ENCODE measurements at regions not wholly inside any gene's neighbourhood (a gene's known extent, or its start where the extent isn't known, plus 50 kb on each side); places are given as distances from the start of the nearest gene placed in this dataset.

- TF ChIP-seq POLR2A (IDR thresholded peaks at IDR 0.05) = no peak
- TF ChIP-seq, protein P1, sequence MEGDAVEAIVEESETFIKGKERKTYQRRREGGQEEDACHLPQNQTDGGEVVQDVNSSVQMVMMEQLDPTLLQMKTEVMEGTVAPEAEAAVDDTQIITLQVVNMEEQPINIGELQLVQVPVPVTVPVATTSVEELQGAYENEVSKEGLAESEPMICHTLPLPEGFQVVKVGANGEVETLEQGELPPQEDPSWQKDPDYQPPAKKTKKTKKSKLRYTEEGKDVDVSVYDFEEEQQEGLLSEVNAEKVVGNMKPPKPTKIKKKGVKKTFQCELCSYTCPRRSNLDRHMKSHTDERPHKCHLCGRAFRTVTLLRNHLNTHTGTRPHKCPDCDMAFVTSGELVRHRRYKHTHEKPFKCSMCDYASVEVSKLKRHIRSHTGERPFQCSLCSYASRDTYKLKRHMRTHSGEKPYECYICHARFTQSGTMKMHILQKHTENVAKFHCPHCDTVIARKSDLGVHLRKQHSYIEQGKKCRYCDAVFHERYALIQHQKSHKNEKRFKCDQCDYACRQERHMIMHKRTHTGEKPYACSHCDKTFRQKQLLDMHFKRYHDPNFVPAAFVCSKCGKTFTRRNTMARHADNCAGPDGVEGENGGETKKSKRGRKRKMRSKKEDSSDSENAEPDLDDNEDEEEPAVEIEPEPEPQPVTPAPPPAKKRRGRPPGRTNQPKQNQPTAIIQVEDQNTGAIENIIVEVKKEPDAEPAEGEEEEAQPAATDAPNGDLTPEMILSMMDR (IDR thresholded peaks at IDR 0.05) = peak in 4 of 6 experiments; percentile 22 to 55 (median 31)
Measured at GRCh38 chr2:144099780-144100377, 420.0 kb downstream of the ZEB2 start.

Data from upper lobe of left lung (tissue), 4 donors.